GM19395 (cell line): ENCODE measurements at regions not wholly inside any gene's neighbourhood (a gene's known extent, or its start where the extent isn't known, plus 50 kb on each side); places are given as distances from the start of the nearest gene placed in this dataset.

Experiments used
- ATAC-seq: cut with Tn5 transposase; IDR thresholded peaks from one replicate; pipeline ENCODE4 v1.9.1; 2021; ENCODE audit warnings: mild to moderate bottlenecking, moderate library complexity; ENCODE audit not compliant: unreplicated experiment

GRCh38 chr12:107610021-107610859 is 75.4 kb upstream of the PWP1 start:
- no peak for ATAC-seq

GRCh38 chr12:107612508-107612907 is 73.1 kb upstream of the PWP1 start:
- no peak for ATAC-seq

GRCh38 chr12:107616941-107617340 is 68.7 kb upstream of the PWP1 start:
- ATAC-seq = no peak

GRCh38 chr12:107618106-107618505 is 67.5 kb upstream of the PWP1 start:
- ATAC-seq = no peak

- no peak for ATAC-seq
These were observed 65.8 kb upstream of the PWP1 start for GRCh38 chr12:107619831-107620230.

- no peak for ATAC-seq
These were observed 63.6 kb upstream of the PWP1 start for GRCh38 chr12:107622001-107622400.

GRCh38 chr12:107624493-107624892 is 61.1 kb upstream of the PWP1 start:
- ATAC-seq = no peak

GRCh38 chr12:107631715-107632114 is 53.9 kb upstream of the PWP1 start:
- ATAC-seq = no peak

- no peak for ATAC-seq
These were observed 53.4 kb upstream of the PWP1 start for GRCh38 chr12:107632246-107632645.

- ATAC-seq = no peak
These were observed 51.1 kb upstream of the PWP1 start for GRCh38 chr12:107634530-107634929.

- no peak for ATAC-seq
These were observed 50.5 kb upstream of the PWP1 start for GRCh38 chr12:107635139-107635538.
